HUDEP-2 (cell line): ENCODE measurements at regions not wholly inside any gene's neighbourhood (a gene's known extent, or its start where the extent isn't known, plus 50 kb on each side); places are given as distances from the start of the nearest gene placed in this dataset.
"Not testable (repeated sequence)": the region's sequence is repeated elsewhere in the genome, so short reads cannot be mapped to it uniquely, and the experiment has no call there.

Experiments
- DNase-seq, 76 experiments: peaks; one replicate each; lab custom pipeline; 2025; ENCODE audit not compliant: unreplicated experiment in 76 of 76; lab: John Stamatoyannopoulos, UW

GRCh38 chr17:71830866-71831265 is 290.0 kb upstream of the SOX9 start:
- DNase-seq: no peak

GRCh38 chr17:71842986-71843385 is 277.8 kb upstream of the SOX9 start:
- no peak for DNase-seq

- DNase-seq: no peak
These were observed 275.5 kb upstream of the SOX9 start for GRCh38 chr17:71845337-71845736.

- DNase-seq: no peak
These were observed 274.2 kb upstream of the SOX9 start for GRCh38 chr17:71846561-71847110.

GRCh38 chr17:71849783-71850768 is 270.7 kb upstream of the SOX9 start:
- DNase-seq: no peak

- no peak for DNase-seq
These were observed 270.0 kb upstream of the SOX9 start for GRCh38 chr17:71850812-71851211.

GRCh38 chr17:71855010-71855409 is 265.8 kb upstream of the SOX9 start:
- no peak for DNase-seq

- no peak for DNase-seq
These were observed 256.1 kb upstream of the SOX9 start for GRCh38 chr17:71864755-71865154.

GRCh38 chr17:71866095-71866494 is 254.7 kb upstream of the SOX9 start:
- DNase-seq: no peak

- no peak for DNase-seq
These were observed 251.5 kb upstream of the SOX9 start for GRCh38 chr17:71869293-71869692.

- no peak for DNase-seq
These were observed 250.8 kb upstream of the SOX9 start for GRCh38 chr17:71869841-71870545.

GRCh38 chr17:71870546-71870862 is 250.3 kb upstream of the SOX9 start:
- no peak for DNase-seq

- DNase-seq: no peak
These were observed 247.9 kb upstream of the SOX9 start for GRCh38 chr17:71872843-71873485.

- not testable (repeated sequence) for DNase-seq
These were observed 246.0 kb upstream of the SOX9 start for GRCh38 chr17:71874773-71875172.

- no peak for DNase-seq
These were observed 242.5 kb upstream of the SOX9 start for GRCh38 chr17:71878271-71878670.

- no peak for DNase-seq
These were observed 241.8 kb upstream of the SOX9 start for GRCh38 chr17:71878998-71879397.

- no peak for DNase-seq
These were observed 239.8 kb upstream of the SOX9 start for GRCh38 chr17:71881041-71881440.

GRCh38 chr17:71881581-71881980 is 239.2 kb upstream of the SOX9 start:
- no peak for DNase-seq

GRCh38 chr17:71883258-71883657 is 237.6 kb upstream of the SOX9 start:
- DNase-seq: no peak

- no peak for DNase-seq
These were observed 237.0 kb upstream of the SOX9 start for GRCh38 chr17:71883845-71884244.

GRCh38 chr17:71885662-71886061 is 235.2 kb upstream of the SOX9 start:
- DNase-seq: no peak
